ENCODE measurements at regions not wholly inside any gene's neighbourhood (a gene's known extent, or its start where the extent isn't known, plus 50 kb on each side); places are given as distances from the start of the nearest gene placed in this dataset.

GRCh38 chr18:29083545-29083944 is 906.6 kb upstream of the CDH2 start:
- Histone ChIP-seq H3K4me3 (ENCODE audit: low read length in 2 of 2) (no peak overlapping the region), H3K27ac (ENCODE audit: low read depth, low read length) (no peak overlapping the region), H3K9me3 (ENCODE audit: control insufficient read depth in 1 of 2, low read length in 2 of 2) (no peaks in the 10 kb centered on the region), H3K4me1 (ENCODE audit: insufficient read depth, low read length) (no peaks in the 10 kb centered on the region), H3K36me3 (ENCODE audit: insufficient read depth, low read length) (no peaks in the 10 kb centered on the region), H3K27me3 (ENCODE audit: insufficient read depth, low read length) (no peaks in the 10 kb centered on the region)
- no peaks in the 10 kb centered on the region for H3K36me3 Mint-ChIP-seq
- H3K9me3 Mint-ChIP-seq, result peaks cover 3 to 41% (median 23%) of the 10 kb centered on the region in 8 donors
- no peaks in the 10 kb centered on the region for H3K27me3 Mint-ChIP-seq
- H3K4me1 Mint-ChIP-seq, result no peaks in the 10 kb centered on the region
- H3K27ac Mint-ChIP-seq, result no peak overlapping the region
- H3K4me3 Mint-ChIP-seq, result no peak overlapping the region
- intact Hi-C loops (cut with micrococcal nuclease), result loop anchor here (10.0 kb wide), 1 partner anchor 49 kb away; no protein-coding TSS in a partner anchor
- DNase-seq, result no peak
- POLR2A ChIA-PET (ENCODE audit: partially characterized antibody), result no interaction called here
- CTCF ChIA-PET (ENCODE audit: partially characterized antibody), result no interaction called here

- Histone ChIP-seq H3K27me3 (ENCODE audit: insufficient read depth, low read length) (no peaks in the 10 kb centered on the region), H3K27ac (ENCODE audit: low read depth, low read length) (no peak overlapping the region), H3K4me1 (ENCODE audit: insufficient read depth, low read length) (no peaks in the 10 kb centered on the region), H3K9me3 (ENCODE audit: control insufficient read depth in 1 of 2, low read length in 2 of 2) (no peaks in the 10 kb centered on the region), H3K36me3 (ENCODE audit: insufficient read depth, low read length) (no peaks in the 10 kb centered on the region), H3K4me3 (ENCODE audit: low read length in 2 of 2) (no peak overlapping the region)
- Mint-ChIP-seq H3K4me3 (no peak overlapping the region), H3K27me3 (no peaks in the 10 kb centered on the region), H3K9me3 (peaks cover 3 to 39% (median 24%) of the 10 kb centered on the region in 8 donors), H3K36me3 (no peaks in the 10 kb centered on the region), H3K27ac (no peak overlapping the region), H3K4me1 (no peaks in the 10 kb centered on the region)
- ChIA-PET CTCF (ENCODE audit: partially characterized antibody) (no interaction called here), POLR2A (ENCODE audit: partially characterized antibody) (no interaction called here)
- DNase-seq, result no peak
- intact Hi-C loops (cut with micrococcal nuclease), result loop anchor here (10.0 kb wide), 1 partner anchor 46 kb away; no protein-coding TSS in a partner anchor
Measured at GRCh38 chr18:29080946-29081345, 904.0 kb upstream of the CDH2 start.

GRCh38 chr18:29078273-29078672 is 901.3 kb upstream of the CDH2 start:
- intact Hi-C loops (cut with micrococcal nuclease), result no loop called here
- Histone ChIP-seq H3K4me1 (ENCODE audit: insufficient read depth, low read length) (no peaks in the 10 kb centered on the region), H3K27ac (ENCODE audit: low read depth, low read length) (no peak overlapping the region), H3K9me3 (ENCODE audit: control insufficient read depth in 1 of 2, low read length in 2 of 2) (no peaks in the 10 kb centered on the region), H3K27me3 (ENCODE audit: insufficient read depth, low read length) (no peaks in the 10 kb centered on the region), H3K36me3 (ENCODE audit: insufficient read depth, low read length) (no peaks in the 10 kb centered on the region), H3K4me3 (ENCODE audit: low read length in 2 of 2) (no peak overlapping the region)
- Mint-ChIP-seq H3K4me1 (no peaks in the 10 kb centered on the region), H3K4me3 (no peak overlapping the region), H3K9me3 (peaks cover 3 to 29% (median 21%) of the 10 kb centered on the region in 8 donors), H3K27me3 (no peaks in the 10 kb centered on the region), H3K27ac (no peak overlapping the region), H3K36me3 (no peaks in the 10 kb centered on the region)
- no peak for DNase-seq
- CTCF ChIA-PET (ENCODE audit: partially characterized antibody), result no interaction called here
- POLR2A ChIA-PET (ENCODE audit: partially characterized antibody), result no interaction called here

GRCh38 chr18:29077344-29077743 is 900.4 kb upstream of the CDH2 start:
- Mint-ChIP-seq H3K4me1 (no peaks in the 10 kb centered on the region), H3K4me3 (no peak overlapping the region), H3K27me3 (no peaks in the 10 kb centered on the region), H3K36me3 (no peaks in the 10 kb centered on the region), H3K9me3 (peaks cover 3 to 24% (median 16%) of the 10 kb centered on the region in 8 donors), H3K27ac (no peak overlapping the region)
- H3K27me3 ChIP-seq (ENCODE audit: insufficient read depth, low read length), result no peaks in the 10 kb centered on the region
- H3K27ac ChIP-seq (ENCODE audit: low read depth, low read length), result no peak overlapping the region
- no peak for DNase-seq
- H3K9me3 ChIP-seq (ENCODE audit: control insufficient read depth in 1 of 2, low read length in 2 of 2), result no peaks in the 10 kb centered on the region
- intact Hi-C loops (cut with micrococcal nuclease), result no loop called here
- ChIA-PET CTCF (ENCODE audit: partially characterized antibody) (no interaction called here), POLR2A (ENCODE audit: partially characterized antibody) (no interaction called here)
- H3K4me1 ChIP-seq (ENCODE audit: insufficient read depth, low read length), result no peaks in the 10 kb centered on the region
- H3K4me3 ChIP-seq (ENCODE audit: low read length in 2 of 2), result no peak overlapping the region
- H3K36me3 ChIP-seq (ENCODE audit: insufficient read depth, low read length), result no peaks in the 10 kb centered on the region

DNA sequence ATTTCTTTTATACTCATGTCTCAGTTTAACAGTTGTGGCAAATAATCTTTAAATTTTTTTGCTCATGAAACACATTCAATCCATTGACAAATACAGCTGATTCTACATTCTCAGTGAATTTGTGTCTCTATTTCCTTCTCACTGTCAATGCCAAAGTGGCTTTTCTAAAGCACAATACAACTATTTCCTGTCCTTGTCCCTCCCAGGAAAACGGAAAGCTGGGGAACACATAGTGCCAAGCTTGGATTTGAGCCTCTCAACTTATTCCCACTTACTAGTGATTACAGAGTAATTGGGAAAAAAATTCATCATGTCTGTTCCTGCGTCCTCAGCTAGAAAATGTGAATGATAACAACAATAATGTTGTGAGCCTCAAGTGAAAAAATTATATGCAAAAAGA is 899.7 kb upstream of the CDH2 start:
- no peaks in the 10 kb centered on the region for H3K27me3 ChIP-seq (ENCODE audit: insufficient read depth, low read length)
- intact Hi-C loops (cut with micrococcal nuclease), result no loop called here
- Mint-ChIP-seq H3K27ac (no peak overlapping the region), H3K4me3 (no peak overlapping the region), H3K4me1 (no peaks in the 10 kb centered on the region), H3K36me3 (no peaks in the 10 kb centered on the region), H3K9me3 (peaks cover 3 to 27% (median 15%) of the 10 kb centered on the region in 8 donors), H3K27me3 (no peaks in the 10 kb centered on the region)
- no peaks in the 10 kb centered on the region for H3K36me3 ChIP-seq (ENCODE audit: insufficient read depth, low read length)
- POLR2A ChIA-PET (ENCODE audit: partially characterized antibody), result no interaction called here
- no peak for DNase-seq
- H3K9me3 ChIP-seq (ENCODE audit: control insufficient read depth in 1 of 2, low read length in 2 of 2), result no peaks in the 10 kb centered on the region
- H3K4me1 ChIP-seq (ENCODE audit: insufficient read depth, low read length), result no peaks in the 10 kb centered on the region
- CTCF ChIA-PET (ENCODE audit: partially characterized antibody), result no interaction called here
- no peak overlapping the region for H3K4me3 ChIP-seq (ENCODE audit: low read length in 2 of 2)
- H3K27ac ChIP-seq (ENCODE audit: low read depth, low read length), result no peak overlapping the region

GRCh38 chr18:29074147-29074546 is 897.2 kb upstream of the CDH2 start:
- H3K27ac Mint-ChIP-seq, result no peak overlapping the region
- peaks cover 3 to 29% (median 12%) of the 10 kb centered on the region in 8 donors for H3K9me3 Mint-ChIP-seq
- POLR2A ChIA-PET (ENCODE audit: partially characterized antibody), result no interaction called here
- H3K4me1 Mint-ChIP-seq, result no peaks in the 10 kb centered on the region
- intact Hi-C loops (cut with micrococcal nuclease), result no loop called here
- Histone ChIP-seq H3K9me3 (ENCODE audit: control insufficient read depth in 1 of 2, low read length in 2 of 2) (peaks cover 0 to 6% of the 10 kb centered on the region in 2 donors), H3K27ac (ENCODE audit: low read depth, low read length) (no peak overlapping the region), H3K27me3 (ENCODE audit: insufficient read depth, low read length) (no peaks in the 10 kb centered on the region), H3K4me1 (ENCODE audit: insufficient read depth, low read length) (no peaks in the 10 kb centered on the region), H3K4me3 (ENCODE audit: low read length in 2 of 2) (no peak overlapping the region), H3K36me3 (ENCODE audit: insufficient read depth, low read length) (no peaks in the 10 kb centered on the region)
- H3K27me3 Mint-ChIP-seq, result no peaks in the 10 kb centered on the region
- no peak for DNase-seq
- H3K4me3 Mint-ChIP-seq, result no peak overlapping the region
- H3K36me3 Mint-ChIP-seq, result no peaks in the 10 kb centered on the region
- CTCF ChIA-PET (ENCODE audit: partially characterized antibody), result no interaction called here

GRCh38 chr18:29071869-29072268 is 894.9 kb upstream of the CDH2 start:
- H3K27me3 Mint-ChIP-seq, result no peaks in the 10 kb centered on the region
- H3K36me3 Mint-ChIP-seq, result no peaks in the 10 kb centered on the region
- Histone ChIP-seq H3K27me3 (ENCODE audit: insufficient read depth, low read length) (no peaks in the 10 kb centered on the region), H3K27ac (ENCODE audit: low read depth, low read length) (no peak overlapping the region), H3K4me1 (ENCODE audit: insufficient read depth, low read length) (no peaks in the 10 kb centered on the region), H3K36me3 (ENCODE audit: insufficient read depth, low read length) (no peaks in the 10 kb centered on the region), H3K4me3 (ENCODE audit: low read length in 2 of 2) (no peak overlapping the region), H3K9me3 (ENCODE audit: control insufficient read depth in 1 of 2, low read length in 2 of 2) (peaks cover 0 to 6% of the 10 kb centered on the region in 2 donors)
- intact Hi-C loops (cut with micrococcal nuclease), result no loop called here
- H3K9me3 Mint-ChIP-seq, result peaks cover 3 to 32% (median 13%) of the 10 kb centered on the region in 8 donors
- H3K4me1 Mint-ChIP-seq, result no peaks in the 10 kb centered on the region
- no peak overlapping the region for H3K4me3 Mint-ChIP-seq
- no peak for DNase-seq
- POLR2A ChIA-PET (ENCODE audit: partially characterized antibody), result no interaction called here
- CTCF ChIA-PET (ENCODE audit: partially characterized antibody), result no interaction called here
- H3K27ac Mint-ChIP-seq, result no peak overlapping the region

DNA sequence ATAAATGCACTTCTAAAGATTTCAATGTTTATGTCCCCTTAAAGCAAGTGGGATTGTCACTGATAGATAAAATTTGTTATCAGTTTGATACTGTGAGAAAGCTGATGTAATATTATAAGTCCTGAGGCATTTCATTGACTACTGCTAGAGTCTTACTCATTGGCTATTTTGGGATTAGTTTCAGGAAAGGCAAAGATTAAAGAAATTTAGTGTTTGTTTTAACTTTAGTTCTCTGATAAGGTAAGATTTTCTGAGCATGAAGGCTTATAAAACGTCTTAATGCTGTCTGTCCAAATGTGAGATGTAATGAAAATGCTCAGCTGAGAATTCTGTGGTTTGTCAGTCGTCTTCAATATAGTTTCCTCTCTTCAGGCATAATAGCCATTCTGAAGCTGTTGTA is 886.4 kb upstream of the CDH2 start:
- H3K27me3 ChIP-seq (ENCODE audit: insufficient read depth, low read length), result no peaks in the 10 kb centered on the region
- Mint-ChIP-seq H3K9me3 (peaks cover 3 to 43% (median 14%) of the 10 kb centered on the region in 8 donors), H3K27me3 (no peaks in the 10 kb centered on the region), H3K4me1 (no peaks in the 10 kb centered on the region), H3K36me3 (no peaks in the 10 kb centered on the region), H3K27ac (no peak overlapping the region), H3K4me3 (no peak overlapping the region)
- no peak for DNase-seq
- CTCF ChIA-PET (ENCODE audit: partially characterized antibody), result no interaction called here
- POLR2A ChIA-PET (ENCODE audit: partially characterized antibody), result no interaction called here
- intact Hi-C loops (cut with micrococcal nuclease), result loop anchor here (10.0 kb wide), 1 partner anchor 49 kb away; no protein-coding TSS in a partner anchor
- no peaks in the 10 kb centered on the region for H3K4me1 ChIP-seq (ENCODE audit: insufficient read depth, low read length)
- H3K9me3 ChIP-seq (ENCODE audit: control insufficient read depth in 1 of 2, low read length in 2 of 2), result no peaks in the 10 kb centered on the region
- H3K4me3 ChIP-seq (ENCODE audit: low read length in 2 of 2), result no peak overlapping the region
- H3K27ac ChIP-seq (ENCODE audit: low read depth, low read length), result no peak overlapping the region
- H3K36me3 ChIP-seq (ENCODE audit: insufficient read depth, low read length), result no peaks in the 10 kb centered on the region

Measured in CD4-positive, alpha-beta memory T cell (primary cell).